ENCODE measurements at regions not wholly inside any gene's neighbourhood (a gene's known extent, or its start where the extent isn't known, plus 50 kb on each side); places are given as distances from the start of the nearest gene placed in this dataset.
"Not testable (repeated sequence)": the region's sequence is repeated elsewhere in the genome, so short reads cannot be mapped to it uniquely, and the experiment has no call there.

- peaks cover 17% of the 10 kb centered on the region for H3K9me3 ChIP-seq
- no peak overlapping the region for H3K27ac ChIP-seq
- ATAC-seq (no peak), DNase-seq (no peak)
- H3K36me3 ChIP-seq: no peaks in the 10 kb centered on the region
- H3K4me1 ChIP-seq: no peaks in the 10 kb centered on the region
- TF ChIP-seq CTCF (IDR thresholded peaks at IDR 0.05): no peak
- intact Hi-C loops (cut with DNase I): no loop called here
- no peak overlapping the region for H3K4me3 ChIP-seq
- H3K27me3 ChIP-seq (ENCODE audit: low read depth): no peaks in the 10 kb centered on the region
These were observed 341.1 kb upstream of the LRRC3B start for GRCh38 chr3:26281284-26281985.

- ATAC-seq; H3K4me1 ChIP-seq; H3K27me3 ChIP-seq (ENCODE audit: low read depth); H3K36me3 ChIP-seq; intact Hi-C loops (cut with DNase I); H3K4me3 ChIP-seq; DNase-seq; H3K27ac ChIP-seq: not testable (repeated sequence)
- H3K9me3 ChIP-seq: peaks cover 17% of the 10 kb centered on the region
These were observed 338.1 kb upstream of the LRRC3B start for GRCh38 chr3:26284503-26284902.

GRCh38 chr3:26291840-26292239 lies 330.7 kb upstream of the LRRC3B start:
- DNase-seq: no peak
- intact Hi-C loops (cut with DNase I): no loop called here
- no peak for TF ChIP-seq CTCF (IDR thresholded peaks at IDR 0.05)
- Histone ChIP-seq H3K27ac (no peak overlapping the region), H3K4me3 (no peak overlapping the region), H3K4me1 (no peaks in the 10 kb centered on the region), H3K27me3 (ENCODE audit: low read depth) (no peaks in the 10 kb centered on the region), H3K36me3 (no peaks in the 10 kb centered on the region), H3K9me3 (no peaks in the 10 kb centered on the region)
- no peak for ATAC-seq

- no peak for DNase-seq
- H3K4me1 ChIP-seq: no peaks in the 10 kb centered on the region
- H3K36me3 ChIP-seq: no peaks in the 10 kb centered on the region
- no peak for TF ChIP-seq CTCF (IDR thresholded peaks at IDR 0.05)
- H3K4me3 ChIP-seq: no peak overlapping the region
- no peak overlapping the region for H3K27ac ChIP-seq
- no peaks in the 10 kb centered on the region for H3K9me3 ChIP-seq
- intact Hi-C loops (cut with DNase I): no loop called here
- no peak for ATAC-seq
- no peaks in the 10 kb centered on the region for H3K27me3 ChIP-seq (ENCODE audit: low read depth)
These were observed 329.8 kb upstream of the LRRC3B start for GRCh38 chr3:26292780-26293179.

- no peaks in the 10 kb centered on the region for H3K27me3 ChIP-seq (ENCODE audit: low read depth)
- intact Hi-C loops (cut with DNase I): no loop called here
- H3K4me1 ChIP-seq: no peaks in the 10 kb centered on the region
These were observed 329.2 kb upstream of the LRRC3B start for GRCh38 chr3:26293329-26293844.

More at GRCh38 chr3:26293329-26293844, 329.2 kb upstream of the LRRC3B start:
- Histone ChIP-seq H3K27ac (no peak overlapping the region), H3K9me3 (no peaks in the 10 kb centered on the region), H3K4me3 (no peak overlapping the region), H3K36me3 (no peaks in the 10 kb centered on the region)
- no peak for TF ChIP-seq CTCF (IDR thresholded peaks at IDR 0.05)
- no peak for DNase-seq
- no peak for ATAC-seq
